ENCODE measurements at regions not wholly inside any gene's neighbourhood (a gene's known extent, or its start where the extent isn't known, plus 50 kb on each side); places are given as distances from the start of the nearest gene placed in this dataset.

DNA sequence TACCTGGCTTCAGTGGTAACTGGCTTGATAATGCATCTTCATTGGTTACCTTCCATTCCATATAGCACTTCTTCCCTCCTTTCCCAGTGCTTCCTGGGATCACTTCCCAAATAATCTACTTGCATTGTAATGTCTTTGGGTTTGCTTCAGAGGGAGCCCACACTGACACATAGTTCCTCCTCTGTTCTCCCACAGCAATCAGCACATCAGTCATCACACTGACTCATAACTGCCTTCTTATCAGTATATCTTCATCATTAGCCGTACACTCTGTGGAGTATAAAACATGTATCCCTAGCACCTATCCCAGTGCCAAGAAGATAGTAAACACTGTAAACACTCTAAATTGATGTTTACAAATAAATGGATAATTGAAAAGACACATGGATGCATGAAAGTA lies 91.4 kb upstream of the SCN10A start:
- ATAC-seq (no peak), DNase-seq (ENCODE audit: low read depth, low spot score) (no peak)
- Histone ChIP-seq H3K9me3 (ENCODE audit: control insufficient read depth, insufficient read depth, low read depth, low read length) (no peaks in the 10 kb centered on the region), H3K36me3 (ENCODE audit: control insufficient read depth, insufficient read depth, low read length) (no peaks in the 10 kb centered on the region), H3K27ac (ENCODE audit: low read length) (no peak overlapping the region), H3K4me3 (ENCODE audit: low read depth in 2 of 2, low read length in 2 of 2) (no peak overlapping the region), H3K4me1 (ENCODE audit: control insufficient read depth, insufficient read depth, low read length) (no peaks in the 10 kb centered on the region), H3K27me3 (ENCODE audit: control insufficient read depth, insufficient read depth, low read length) (no peaks in the 10 kb centered on the region)
- TF ChIP-seq SIN3A (IDR thresholded peaks at IDR 0.05; ENCODE audit: borderline replicate concordance, insufficient read depth, low read depth, low read length) (no peak), TCF7L2 (IDR thresholded peaks at IDR 0.05; ENCODE audit: low read depth, low read length) (no peak), POLR2AphosphoS5 (IDR thresholded peaks at IDR 0.05; ENCODE audit: low read depth, low read length) (no peak)
- TF ChIP-seq, protein P1, sequence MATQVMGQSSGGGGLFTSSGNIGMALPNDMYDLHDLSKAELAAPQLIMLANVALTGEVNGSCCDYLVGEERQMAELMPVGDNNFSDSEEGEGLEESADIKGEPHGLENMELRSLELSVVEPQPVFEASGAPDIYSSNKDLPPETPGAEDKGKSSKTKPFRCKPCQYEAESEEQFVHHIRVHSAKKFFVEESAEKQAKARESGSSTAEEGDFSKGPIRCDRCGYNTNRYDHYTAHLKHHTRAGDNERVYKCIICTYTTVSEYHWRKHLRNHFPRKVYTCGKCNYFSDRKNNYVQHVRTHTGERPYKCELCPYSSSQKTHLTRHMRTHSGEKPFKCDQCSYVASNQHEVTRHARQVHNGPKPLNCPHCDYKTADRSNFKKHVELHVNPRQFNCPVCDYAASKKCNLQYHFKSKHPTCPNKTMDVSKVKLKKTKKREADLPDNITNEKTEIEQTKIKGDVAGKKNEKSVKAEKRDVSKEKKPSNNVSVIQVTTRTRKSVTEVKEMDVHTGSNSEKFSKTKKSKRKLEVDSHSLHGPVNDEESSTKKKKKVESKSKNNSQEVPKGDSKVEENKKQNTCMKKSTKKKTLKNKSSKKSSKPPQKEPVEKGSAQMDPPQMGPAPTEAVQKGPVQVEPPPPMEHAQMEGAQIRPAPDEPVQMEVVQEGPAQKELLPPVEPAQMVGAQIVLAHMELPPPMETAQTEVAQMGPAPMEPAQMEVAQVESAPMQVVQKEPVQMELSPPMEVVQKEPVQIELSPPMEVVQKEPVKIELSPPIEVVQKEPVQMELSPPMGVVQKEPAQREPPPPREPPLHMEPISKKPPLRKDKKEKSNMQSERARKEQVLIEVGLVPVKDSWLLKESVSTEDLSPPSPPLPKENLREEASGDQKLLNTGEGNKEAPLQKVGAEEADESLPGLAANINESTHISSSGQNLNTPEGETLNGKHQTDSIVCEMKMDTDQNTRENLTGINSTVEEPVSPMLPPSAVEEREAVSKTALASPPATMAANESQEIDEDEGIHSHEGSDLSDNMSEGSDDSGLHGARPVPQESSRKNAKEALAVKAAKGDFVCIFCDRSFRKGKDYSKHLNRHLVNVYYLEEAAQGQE (IDR thresholded peaks at IDR 0.05; ENCODE audit: insufficient read depth in 1 of 2, low read depth in 2 of 2, low read length in 1 of 2): no peak
- TF ChIP-seq, protein P2, sequence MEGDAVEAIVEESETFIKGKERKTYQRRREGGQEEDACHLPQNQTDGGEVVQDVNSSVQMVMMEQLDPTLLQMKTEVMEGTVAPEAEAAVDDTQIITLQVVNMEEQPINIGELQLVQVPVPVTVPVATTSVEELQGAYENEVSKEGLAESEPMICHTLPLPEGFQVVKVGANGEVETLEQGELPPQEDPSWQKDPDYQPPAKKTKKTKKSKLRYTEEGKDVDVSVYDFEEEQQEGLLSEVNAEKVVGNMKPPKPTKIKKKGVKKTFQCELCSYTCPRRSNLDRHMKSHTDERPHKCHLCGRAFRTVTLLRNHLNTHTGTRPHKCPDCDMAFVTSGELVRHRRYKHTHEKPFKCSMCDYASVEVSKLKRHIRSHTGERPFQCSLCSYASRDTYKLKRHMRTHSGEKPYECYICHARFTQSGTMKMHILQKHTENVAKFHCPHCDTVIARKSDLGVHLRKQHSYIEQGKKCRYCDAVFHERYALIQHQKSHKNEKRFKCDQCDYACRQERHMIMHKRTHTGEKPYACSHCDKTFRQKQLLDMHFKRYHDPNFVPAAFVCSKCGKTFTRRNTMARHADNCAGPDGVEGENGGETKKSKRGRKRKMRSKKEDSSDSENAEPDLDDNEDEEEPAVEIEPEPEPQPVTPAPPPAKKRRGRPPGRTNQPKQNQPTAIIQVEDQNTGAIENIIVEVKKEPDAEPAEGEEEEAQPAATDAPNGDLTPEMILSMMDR (IDR thresholded peaks at IDR 0.05): no peak
- intact Hi-C loops (cut with micrococcal nuclease; ENCODE audit: unreplicated experiment): no loop called here
- ChIA-PET POLR2A (no interaction called here), CTCF (no interaction called here)
- no TSS peak for BruUV-seq (replicated peaks)
- in situ Hi-C loops (cut with HindIII; ENCODE audit: low pct_unique_long_range_greater_than_20kb, low sequenced_read_pairs): no loop called here

DNA sequence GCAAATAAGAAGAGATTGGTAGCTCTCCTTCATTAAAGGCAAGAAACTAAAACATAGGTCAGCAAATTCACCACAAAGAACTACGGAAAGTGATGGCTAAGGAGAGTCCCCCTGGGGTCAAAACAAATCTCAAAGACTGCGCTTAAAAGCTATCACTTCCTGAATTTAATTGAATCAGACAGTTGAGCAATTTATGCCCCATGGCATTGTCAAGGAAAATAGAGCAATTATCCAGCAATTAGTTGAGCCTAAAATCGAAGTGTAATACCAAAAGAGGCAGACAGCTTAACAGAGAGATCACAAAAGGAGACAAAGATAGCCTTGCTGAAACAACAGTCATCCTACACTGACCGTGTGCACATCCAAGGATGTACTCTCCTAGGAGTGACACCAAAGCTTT lies 74.4 kb upstream of the SCN10A start:
- in situ Hi-C loops (cut with HindIII; ENCODE audit: low pct_unique_long_range_greater_than_20kb, low sequenced_read_pairs): no loop called here
- ChIA-PET POLR2A (no interaction called here), CTCF (no interaction called here)
- Histone ChIP-seq H3K27me3 (ENCODE audit: control insufficient read depth, insufficient read depth, low read length) (no peaks in the 10 kb centered on the region; the same call in 1 of the 2 replicates), H3K36me3 (ENCODE audit: control insufficient read depth, insufficient read depth, low read length) (no peaks in the 10 kb centered on the region), H3K4me1 (ENCODE audit: control insufficient read depth, insufficient read depth, low read length) (no peaks in the 10 kb centered on the region), H3K4me3 (ENCODE audit: low read depth in 2 of 2, low read length in 2 of 2) (no peak overlapping the region), H3K9me3 (ENCODE audit: control insufficient read depth, insufficient read depth, low read depth, low read length) (no peaks in the 10 kb centered on the region), H3K27ac (ENCODE audit: low read length) (no peak overlapping the region)
- intact Hi-C loops (cut with micrococcal nuclease; ENCODE audit: unreplicated experiment): no loop called here
- BruUV-seq (replicated peaks): no TSS peak
- TF ChIP-seq POLR2AphosphoS5 (IDR thresholded peaks at IDR 0.05; ENCODE audit: low read depth, low read length) (no peak), TCF7L2 (IDR thresholded peaks at IDR 0.05; ENCODE audit: low read depth, low read length) (no peak), SIN3A (IDR thresholded peaks at IDR 0.05; ENCODE audit: borderline replicate concordance, insufficient read depth, low read depth, low read length) (no peak)
- TF ChIP-seq, protein P1 (IDR thresholded peaks at IDR 0.05; ENCODE audit: insufficient read depth in 1 of 2, low read depth in 2 of 2, low read length in 1 of 2): no peak
- TF ChIP-seq, protein P2 (IDR thresholded peaks at IDR 0.05): no peak
- ATAC-seq (no peak), DNase-seq (ENCODE audit: low read depth, low spot score) (no peak)
